C4-2B (cell line): ENCODE measurements at regions not wholly inside any gene's neighbourhood (a gene's known extent, or its start where the extent isn't known, plus 50 kb on each side); places are given as distances from the start of the nearest gene placed in this dataset.

Experiments used
- ZFX ChIP-seq: fragments of 450-650 bp; IDR thresholded peaks from 2 replicates; pipeline ENCODE4 v1.6.1; 2017
- TF ChIP-seq, protein P1 (sequence below): fragments of 450-650 bp; conservative IDR thresholded peaks from 2 replicates; pipeline ENCODE4 v1.5.1; 2017; ENCODE audit warnings: mild to moderate bottlenecking

- TF ChIP-seq, protein P1, sequence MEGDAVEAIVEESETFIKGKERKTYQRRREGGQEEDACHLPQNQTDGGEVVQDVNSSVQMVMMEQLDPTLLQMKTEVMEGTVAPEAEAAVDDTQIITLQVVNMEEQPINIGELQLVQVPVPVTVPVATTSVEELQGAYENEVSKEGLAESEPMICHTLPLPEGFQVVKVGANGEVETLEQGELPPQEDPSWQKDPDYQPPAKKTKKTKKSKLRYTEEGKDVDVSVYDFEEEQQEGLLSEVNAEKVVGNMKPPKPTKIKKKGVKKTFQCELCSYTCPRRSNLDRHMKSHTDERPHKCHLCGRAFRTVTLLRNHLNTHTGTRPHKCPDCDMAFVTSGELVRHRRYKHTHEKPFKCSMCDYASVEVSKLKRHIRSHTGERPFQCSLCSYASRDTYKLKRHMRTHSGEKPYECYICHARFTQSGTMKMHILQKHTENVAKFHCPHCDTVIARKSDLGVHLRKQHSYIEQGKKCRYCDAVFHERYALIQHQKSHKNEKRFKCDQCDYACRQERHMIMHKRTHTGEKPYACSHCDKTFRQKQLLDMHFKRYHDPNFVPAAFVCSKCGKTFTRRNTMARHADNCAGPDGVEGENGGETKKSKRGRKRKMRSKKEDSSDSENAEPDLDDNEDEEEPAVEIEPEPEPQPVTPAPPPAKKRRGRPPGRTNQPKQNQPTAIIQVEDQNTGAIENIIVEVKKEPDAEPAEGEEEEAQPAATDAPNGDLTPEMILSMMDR = no peak
- no peak for TF ChIP-seq ZFX
Observed at GRCh38 chr5:128784726-128785125, 180.6 kb upstream of the SLC27A6 start.
